CD14-positive monocyte (primary cell): ENCODE measurements at regions not wholly inside any gene's neighbourhood (a gene's known extent, or its start where the extent isn't known, plus 50 kb on each side); places are given as distances from the start of the nearest gene placed in this dataset.

Experiments used
- DNase-seq, 3 donors: peaks; one replicate each; pipeline ENCODE4 v3.0.0-alpha.2; 2011 to 2022
- H2AFZ ChIP-seq: 2 replicates; pipeline ENCODE4 v1.6.0; 2012; ENCODE audit warnings: mild to moderate bottlenecking, low read depth, low read length, inconsistent platforms; ENCODE audit not compliant: insufficient read depth, poor library complexity, severe bottlenecking
- H3K27ac ChIP-seq, 2 donors: 1 replicate in 1 of 2; 2 replicates in 1 of 2; pipeline ENCODE4 v1.5.1; 2012 to 2013; ENCODE audit warnings: low read length in 2 of 2, control low read depth in 1 of 2, inconsistent platforms in 1 of 2, low read depth in 1 of 2, mild to moderate bottlenecking in 1 of 2
- H3K27me3 ChIP-seq, 2 donors: one replicate each; pipeline versions ENCODE4 v1.6.0 to v1.6.1; 2011 to 2013; ENCODE audit warnings: low read length in 2 of 2; ENCODE audit not compliant: control insufficient read depth in 2 of 2, insufficient read depth in 2 of 2
- H3K36me3 ChIP-seq, 2 donors: replicated peaks in 1 of 2; 1 replicate in 1 of 2; 2 replicates in 1 of 2; pipeline versions ENCODE4 v1.5.1 to v1.6.1; 2012 to 2013; ENCODE audit warnings: low read length in 2 of 2, control low read depth in 1 of 2, inconsistent platforms in 1 of 2, mild to moderate bottlenecking in 1 of 2; ENCODE audit not compliant: insufficient read depth in 2 of 2, control insufficient read depth in 1 of 2
- H3K4me1 ChIP-seq, 2 donors: 1 replicate in 1 of 2; 2 replicates in 1 of 2; pipeline versions ENCODE4 v1.5.1 to v1.6.1; 2012 to 2013; ENCODE audit warnings: low read length in 2 of 2, control low read depth in 1 of 2, inconsistent platforms in 1 of 2, mild to moderate bottlenecking in 1 of 2, moderate library complexity in 1 of 2; ENCODE audit not compliant: insufficient read depth in 2 of 2, control insufficient read depth in 1 of 2
- H3K4me2 ChIP-seq: replicated peaks from 2 replicates; pipeline ENCODE3; 2012; ENCODE audit warnings: low read length, moderate library complexity, mild to moderate bottlenecking; ENCODE audit not compliant: poor library complexity, severe bottlenecking; ENCODE audit errors: extremely low read depth
- H3K4me3 ChIP-seq, 3 experiments: fragments of 200-600 bp in 1 of 3; sonication (generic) in 1 of 3; replicated peaks in 1 of 3; 1 replicate in 2 of 3; 2 replicates in 1 of 3; pipeline ENCODE4 v1.5.1; 2011 to 2013; ENCODE audit warnings: low read length in 3 of 3, mild to moderate bottlenecking in 3 of 3, control low read depth in 2 of 3, low read depth in 2 of 3, inconsistent platforms in 1 of 3, moderate library complexity in 1 of 3
- H3K79me2 ChIP-seq: 2 replicates; pipeline ENCODE4 v1.6.0; 2012; ENCODE audit warnings: mild to moderate bottlenecking, control low read depth, inconsistent platforms, low read length, moderate library complexity; ENCODE audit not compliant: insufficient read depth
- H3K9ac ChIP-seq: 2 replicates; pipeline ENCODE4 v1.6.0; 2017; ENCODE audit warnings: low read length, mild to moderate bottlenecking; ENCODE audit not compliant: insufficient read depth, poor library complexity, severe bottlenecking
- H3K9me3 ChIP-seq, 2 donors: replicated peaks in 1 of 2; 1 replicate in 1 of 2; 2 replicates in 1 of 2; pipeline versions ENCODE4 v1.5.1 to v1.6.1; 2012 to 2013; ENCODE audit warnings: low read length in 2 of 2, control low read depth in 1 of 2; ENCODE audit not compliant: control insufficient read depth in 1 of 2, insufficient read depth in 1 of 2
- H4K20me1 ChIP-seq: 2 replicates; pipeline ENCODE4 v1.6.0; 2012; ENCODE audit warnings: mild to moderate bottlenecking, low read length, control low read depth, moderate library complexity; ENCODE audit not compliant: insufficient read depth
- H3K27ac Mint-ChIP-seq, 7 donors: one replicate each; pipeline ENCODE4 v1.8.0; 2020; ENCODE audit warnings: mild to moderate bottlenecking in 7 of 7, mixed read lengths in 7 of 7, moderate library complexity in 6 of 7, inconsistent platforms in 2 of 7
- H3K27me3 Mint-ChIP-seq, 3 donors: one replicate each; pipeline ENCODE4 v1.8.0; 2021 to 2022; ENCODE audit warnings: low read depth in 3 of 3, mild to moderate bottlenecking in 3 of 3, mixed read lengths in 3 of 3, moderate library complexity in 3 of 3, inconsistent platforms in 1 of 3
- H3K36me3 Mint-ChIP-seq, 2 donors: one replicate each; pipeline ENCODE4 v1.8.0; 2020; ENCODE audit warnings: mixed read lengths in 2 of 2, inconsistent platforms in 1 of 2, mild to moderate bottlenecking in 1 of 2
- H3K4me1 Mint-ChIP-seq: one replicate; pipeline ENCODE4 v1.8.0; 2020; ENCODE audit warnings: mild to moderate bottlenecking, mixed read lengths
- H3K4me3 Mint-ChIP-seq, 2 donors: one replicate each; pipeline ENCODE4 v1.8.0; 2020; ENCODE audit warnings: mild to moderate bottlenecking in 2 of 2, mixed read lengths in 2 of 2, moderate library complexity in 1 of 2
- H3K9me3 Mint-ChIP-seq, 7 donors: one replicate each; pipeline ENCODE4 v1.8.0; 2020 to 2022; ENCODE audit warnings: mixed read lengths in 7 of 7, mild to moderate bottlenecking in 6 of 7, moderate library complexity in 6 of 7, inconsistent platforms in 2 of 7
- WGBS: methylation state at CpG from one replicate; pipeline ENCODE4 v1.1.5; 2013; ENCODE audit warnings: missing lambda C conversion rate; ENCODE audit not compliant: insufficient coverage; 5-methylcytosine and 5-hydroxymethylcytosine counted together
- intact Hi-C, 2 donors: fragments of 100-400 bp; cut with micrococcal nuclease; formaldehyde crosslinking; loops; one replicate each; pipeline versions ENCODE4 v1.15.0 to v1.15.1; 2023
- TF ChIP-seq, protein P1 (sequence below): fragments of 200-600 bp; IDR thresholded peaks from one replicate; pipeline ENCODE4 v1.8.0; 2022; ENCODE audit warnings: antibody characterized with exemption, mild to moderate bottlenecking

DNA sequence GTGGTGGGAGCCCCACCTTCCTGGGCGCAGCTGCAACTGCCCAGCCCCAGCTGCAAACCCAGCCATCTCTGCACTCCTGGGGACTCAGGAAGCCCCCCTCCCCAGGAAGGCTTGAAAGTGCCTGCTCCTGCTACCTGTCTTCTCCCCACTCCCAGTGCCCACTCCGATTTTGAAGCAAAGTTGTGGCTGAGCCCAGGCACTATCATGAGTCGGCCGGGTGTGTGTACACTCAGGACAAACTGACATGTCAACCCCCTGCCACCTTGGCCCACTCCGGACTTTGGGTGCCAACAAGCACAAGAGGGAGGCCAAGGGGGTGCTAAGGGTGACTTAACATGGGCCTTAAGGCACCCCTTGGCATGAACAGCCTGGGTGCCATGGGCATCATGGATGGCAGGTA is 325.5 kb upstream of the PTGER4 start:
- no peaks in the 10 kb centered on the region for H3K27me3 ChIP-seq
- H3K27ac Mint-ChIP-seq, result no peak overlapping the region

DNA sequence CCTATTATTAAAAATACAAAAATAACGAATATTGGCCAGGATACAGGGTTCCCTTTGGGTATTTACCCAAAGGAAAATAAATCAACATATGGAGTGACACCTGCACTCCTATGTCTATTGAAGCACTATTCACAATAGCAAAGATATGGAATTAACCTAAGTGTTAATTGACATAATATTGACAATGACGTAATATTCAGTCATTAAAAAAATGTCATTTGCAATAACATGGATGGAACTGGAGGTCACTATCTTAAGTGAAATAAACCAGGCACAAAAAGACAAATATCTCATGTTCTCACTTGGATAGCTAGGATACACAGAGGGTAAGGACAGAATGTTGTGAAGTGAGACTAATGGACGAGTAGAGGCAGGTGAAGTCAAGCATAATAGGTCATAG is 326.3 kb upstream of the PTGER4 start:
- peaks cover 26% of the 10 kb centered on the region for H3K4me1 Mint-ChIP-seq
- Histone ChIP-seq H3K79me2 (no peaks in the 10 kb centered on the region), H3K36me3 (no peaks in the 10 kb centered on the region), H3K27ac (no peak overlapping the region), H4K20me1 (no peaks in the 10 kb centered on the region), H3K4me2 (no peak overlapping the region), H3K4me1 (peaks cover 21 to 26% of the 10 kb centered on the region in 2 donors), H3K9me3 (peaks cover 9 to 14% of the 10 kb centered on the region in 2 donors), H3K4me3 (no peak overlapping the region), H3K9ac (no peak overlapping the region), H3K27me3 (no peaks in the 10 kb centered on the region), H2AFZ (no peak overlapping the region)
- peak overlapping the region in 1 of 7 donors; percentile 11 for H3K27ac Mint-ChIP-seq
- peaks cover 4 to 6% of the 10 kb centered on the region in 2 donors for H3K36me3 Mint-ChIP-seq
- TF ChIP-seq, protein P1, sequence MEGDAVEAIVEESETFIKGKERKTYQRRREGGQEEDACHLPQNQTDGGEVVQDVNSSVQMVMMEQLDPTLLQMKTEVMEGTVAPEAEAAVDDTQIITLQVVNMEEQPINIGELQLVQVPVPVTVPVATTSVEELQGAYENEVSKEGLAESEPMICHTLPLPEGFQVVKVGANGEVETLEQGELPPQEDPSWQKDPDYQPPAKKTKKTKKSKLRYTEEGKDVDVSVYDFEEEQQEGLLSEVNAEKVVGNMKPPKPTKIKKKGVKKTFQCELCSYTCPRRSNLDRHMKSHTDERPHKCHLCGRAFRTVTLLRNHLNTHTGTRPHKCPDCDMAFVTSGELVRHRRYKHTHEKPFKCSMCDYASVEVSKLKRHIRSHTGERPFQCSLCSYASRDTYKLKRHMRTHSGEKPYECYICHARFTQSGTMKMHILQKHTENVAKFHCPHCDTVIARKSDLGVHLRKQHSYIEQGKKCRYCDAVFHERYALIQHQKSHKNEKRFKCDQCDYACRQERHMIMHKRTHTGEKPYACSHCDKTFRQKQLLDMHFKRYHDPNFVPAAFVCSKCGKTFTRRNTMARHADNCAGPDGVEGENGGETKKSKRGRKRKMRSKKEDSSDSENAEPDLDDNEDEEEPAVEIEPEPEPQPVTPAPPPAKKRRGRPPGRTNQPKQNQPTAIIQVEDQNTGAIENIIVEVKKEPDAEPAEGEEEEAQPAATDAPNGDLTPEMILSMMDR, result no peak
- H3K9me3 Mint-ChIP-seq, result peaks cover 0 to 22% (median 14%) of the 10 kb centered on the region in 7 donors
- DNase-seq, result no peak
- intact Hi-C loops, result no loop called here
- WGBS, result no CpG with 5 or more reads among the region's 3 CpGs
- H3K27me3 Mint-ChIP-seq, result peaks cover 0 to 3% (median 0%) of the 10 kb centered on the region in 3 donors
- H3K4me3 Mint-ChIP-seq, result no peak overlapping the region

More for the DNA sequence above, 325.5 kb upstream of the PTGER4 start:
- H3K9me3 ChIP-seq, result peaks cover 2 to 12% of the 10 kb centered on the region in 2 donors
- intact Hi-C loops, result no loop called here
- peaks cover 0 to 2% (median 0%) of the 10 kb centered on the region in 3 donors for H3K27me3 Mint-ChIP-seq
- 96% methylated on average over 5 of the region's 5 CpGs for WGBS
- peaks cover 26% of the 10 kb centered on the region for H3K4me1 Mint-ChIP-seq
- no peak for DNase-seq
- no peak overlapping the region for H3K4me3 Mint-ChIP-seq
- peaks cover 4 to 6% of the 10 kb centered on the region in 2 donors for H3K36me3 Mint-ChIP-seq
- H3K9ac ChIP-seq, result no peak overlapping the region
- H3K9me3 Mint-ChIP-seq, result peaks cover 0 to 17% (median 10%) of the 10 kb centered on the region in 7 donors
- no peak overlapping the region for H3K4me3 ChIP-seq
- no peak overlapping the region for H2AFZ ChIP-seq
- no peak overlapping the region for H3K27ac ChIP-seq
- peaks cover 21 to 26% of the 10 kb centered on the region in 2 donors for H3K4me1 ChIP-seq
- H3K79me2 ChIP-seq, result no peaks in the 10 kb centered on the region
- no peak overlapping the region for H3K4me2 ChIP-seq
- H3K36me3 ChIP-seq, result no peaks in the 10 kb centered on the region
- H4K20me1 ChIP-seq, result no peaks in the 10 kb centered on the region
- TF ChIP-seq, protein P1, result no peak
